ENCODE measurements at regions not wholly inside any gene's neighbourhood (a gene's known extent, or its start where the extent isn't known, plus 50 kb on each side); places are given as distances from the start of the nearest gene placed in this dataset.

- FAIRE-seq = no peak
Observed at GRCh38 chr6:147137986-147138385, 66.2 kb upstream of the STXBP5 start.

- FAIRE-seq = no peak
Observed at GRCh38 chr6:147138835-147139234, 65.4 kb upstream of the STXBP5 start.

GRCh38 chr6:147141711-147142308 is 62.4 kb upstream of the STXBP5 start:
- FAIRE-seq = no peak

DNA sequence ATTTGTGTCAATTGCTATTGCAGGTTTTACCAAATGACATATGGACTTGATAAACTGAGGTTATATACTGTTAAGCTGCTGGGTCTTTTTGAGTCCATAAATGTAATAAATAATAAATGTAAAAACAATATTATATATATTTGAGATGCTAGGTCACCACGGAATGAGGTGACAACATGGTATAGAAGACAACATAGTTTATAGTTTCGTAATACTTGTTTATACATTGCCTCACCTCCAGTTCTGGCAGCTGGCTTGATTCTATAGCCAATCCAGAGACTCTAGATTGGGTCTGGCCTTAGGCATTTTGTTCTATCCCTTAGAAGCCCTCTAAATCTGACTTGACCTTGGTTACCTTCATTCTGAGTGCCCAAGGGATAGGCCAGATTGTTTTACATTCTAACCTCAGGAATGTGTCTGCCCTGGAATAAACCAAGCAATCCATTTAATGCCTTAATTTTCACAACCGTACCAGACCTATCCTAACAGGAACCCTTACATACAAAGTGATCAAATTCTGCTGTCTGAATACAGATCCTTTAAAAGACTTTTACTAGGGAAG is 61.5 kb upstream of the STXBP5 start:
- FAIRE-seq = no peak

- no peak for FAIRE-seq
Observed at GRCh38 chr6:147149092-147149491, 55.1 kb upstream of the STXBP5 start.

DNA sequence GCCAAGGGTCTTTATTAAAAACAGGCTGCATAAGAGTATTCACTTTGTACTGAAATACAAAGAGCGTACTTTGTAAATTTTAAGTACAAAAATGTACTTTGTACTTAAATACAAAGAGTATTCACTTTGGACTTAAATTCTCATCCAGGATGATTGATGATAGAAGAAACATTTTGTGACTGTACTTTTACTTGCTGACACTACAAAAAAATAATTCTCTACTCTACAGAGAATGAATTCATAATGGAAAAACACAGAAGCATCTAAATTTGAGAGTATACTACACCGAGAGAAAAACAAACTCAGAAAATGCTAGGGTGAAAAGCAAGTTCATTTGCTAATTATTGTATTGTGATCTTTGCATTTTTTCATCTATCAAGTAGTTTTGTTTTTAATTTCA is 54.4 kb upstream of the STXBP5 start:
- no peak for FAIRE-seq

- FAIRE-seq = no peak
Observed at GRCh38 chr6:147150293-147150692, 53.9 kb upstream of the STXBP5 start.

Measured in endometrium (tissue), 2 donors.